ENCODE measurements at regions not wholly inside any gene's neighbourhood (a gene's known extent, or its start where the extent isn't known, plus 50 kb on each side); places are given as distances from the start of the nearest gene placed in this dataset.
"Not testable (repeated sequence)": the region's sequence is repeated elsewhere in the genome, so short reads cannot be mapped to it uniquely, and the experiment has no call there.

DNA sequence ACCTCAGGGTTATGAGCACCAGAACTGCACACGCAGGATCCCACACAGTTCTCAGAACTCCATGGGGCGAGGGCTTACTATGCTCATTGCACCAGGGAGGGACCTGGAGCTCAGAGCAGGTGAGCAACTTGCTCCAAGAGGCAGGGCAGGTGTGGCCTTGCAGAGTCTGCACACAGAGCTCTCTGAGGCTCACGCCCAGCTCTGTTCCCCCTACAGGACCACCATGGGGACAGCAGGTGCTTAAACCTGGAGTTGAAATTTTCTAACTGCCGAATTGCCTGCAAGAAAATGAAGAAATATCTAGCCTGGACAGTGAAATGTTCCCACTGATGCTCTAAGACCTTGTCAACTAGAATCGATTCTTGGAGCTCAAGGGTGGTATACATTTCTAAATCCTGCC, 49.9 kb upstream of the MSMB start:
- DNase-seq (ENCODE audit: low spot score), result not testable (repeated sequence)

GRCh38 chr10:46096446-46096845, 50.4 kb upstream of the MSMB start:
- no peak for DNase-seq (ENCODE audit: low spot score)

DNA sequence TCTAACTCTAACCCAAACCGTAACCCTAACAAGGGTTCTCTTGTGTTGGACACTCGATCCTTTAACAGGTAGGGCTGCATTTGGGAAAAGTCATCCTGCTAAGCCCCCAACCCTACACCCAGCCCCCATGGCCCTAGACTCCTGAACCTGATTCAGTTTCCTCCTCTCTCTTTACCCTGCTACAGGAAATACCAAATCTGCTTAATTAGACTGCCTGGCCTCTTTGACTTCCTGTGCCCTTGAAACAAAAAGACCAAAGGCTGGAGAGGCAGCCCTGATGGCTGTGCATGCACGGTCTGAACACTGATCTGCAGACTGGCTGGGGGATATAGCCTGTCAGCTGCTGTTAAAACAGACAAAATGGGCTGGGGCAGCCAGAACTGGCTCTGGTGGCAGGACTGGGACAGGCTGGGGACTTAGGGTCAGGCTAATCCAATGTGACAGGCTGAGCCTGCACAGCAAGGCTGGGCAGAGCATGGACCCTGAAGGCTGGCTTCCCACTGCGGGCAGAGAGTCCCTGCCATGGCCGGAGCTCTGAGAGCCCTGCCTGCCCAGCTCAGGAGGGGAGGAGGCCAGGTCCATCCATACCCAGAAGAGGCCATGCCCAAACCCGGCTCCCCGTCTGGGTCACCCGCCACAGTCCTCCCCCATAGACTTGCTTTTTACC, 51.0 kb upstream of the MSMB start:
- no peak for DNase-seq (ENCODE audit: low spot score)

GRCh38 chr10:46097576-46098317, 51.7 kb upstream of the MSMB start:
- DNase-seq (ENCODE audit: low spot score), result no peak

DNA sequence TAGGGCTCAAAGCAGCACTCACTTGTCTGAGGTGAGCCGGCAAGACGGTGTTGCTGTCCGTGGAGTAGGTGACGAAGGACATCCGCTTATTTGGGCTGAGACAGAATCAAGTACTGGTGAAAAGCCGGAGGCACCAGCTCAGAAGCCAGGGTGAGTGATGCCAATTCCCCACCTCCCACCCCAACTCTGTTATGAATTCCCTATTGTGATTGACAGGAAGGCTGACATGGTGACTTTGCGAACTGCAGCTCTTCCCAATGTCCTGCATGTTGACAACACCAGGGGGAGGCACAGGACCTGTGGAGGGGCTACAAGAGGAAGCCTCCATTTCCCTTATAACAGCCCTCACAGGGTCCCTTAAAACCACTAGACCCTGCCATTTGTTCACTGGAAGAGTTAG, 52.3 kb upstream of the MSMB start:
- no peak for DNase-seq (ENCODE audit: low spot score)

- not testable (repeated sequence) for DNase-seq (ENCODE audit: low spot score)
These were observed 52.9 kb upstream of the MSMB start for GRCh38 chr10:46098925-46099324.

DNA sequence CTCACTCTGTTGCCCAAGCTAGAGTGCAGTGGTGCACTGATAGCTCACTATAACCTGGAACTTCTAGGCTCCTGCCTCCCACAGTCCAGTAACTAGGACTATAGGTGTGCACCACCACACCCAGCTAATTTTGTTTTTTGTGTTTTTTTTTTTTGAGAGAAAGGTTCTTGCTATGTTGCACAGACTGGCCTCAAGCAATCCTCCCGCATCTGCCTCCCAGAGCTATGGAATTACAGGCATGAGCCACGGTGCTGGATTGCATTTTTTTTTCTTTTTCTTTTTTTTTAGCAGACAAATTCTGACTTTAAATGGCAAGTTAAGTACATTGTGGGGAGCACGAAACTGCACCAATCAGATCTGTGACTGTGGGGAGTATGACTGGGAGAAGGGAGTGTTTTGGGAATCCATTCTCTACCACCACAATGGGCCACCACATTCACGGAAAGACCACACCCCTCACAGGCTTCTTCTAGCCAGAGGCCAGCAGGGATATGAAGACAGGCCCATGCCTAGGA, 58.1 kb upstream of the MSMB start:
- DNase-seq (ENCODE audit: low spot score), result no peak

GRCh38 chr10:46105416-46105815, 59.3 kb upstream of the MSMB start:
- not testable (repeated sequence) for DNase-seq (ENCODE audit: low spot score)

- not testable (repeated sequence) for DNase-seq (ENCODE audit: low spot score)
These were observed 59.9 kb upstream of the MSMB start for GRCh38 chr10:46105856-46106409.

- peak; percentile 60 for DNase-seq (ENCODE audit: low spot score)
These were observed 60.6 kb upstream of the MSMB start for GRCh38 chr10:46106410-46107255.

- DNase-seq (ENCODE audit: low spot score), result not testable (repeated sequence)
These were observed 62.1 kb upstream of the MSMB start for GRCh38 chr10:46108158-46108499.

DNA sequence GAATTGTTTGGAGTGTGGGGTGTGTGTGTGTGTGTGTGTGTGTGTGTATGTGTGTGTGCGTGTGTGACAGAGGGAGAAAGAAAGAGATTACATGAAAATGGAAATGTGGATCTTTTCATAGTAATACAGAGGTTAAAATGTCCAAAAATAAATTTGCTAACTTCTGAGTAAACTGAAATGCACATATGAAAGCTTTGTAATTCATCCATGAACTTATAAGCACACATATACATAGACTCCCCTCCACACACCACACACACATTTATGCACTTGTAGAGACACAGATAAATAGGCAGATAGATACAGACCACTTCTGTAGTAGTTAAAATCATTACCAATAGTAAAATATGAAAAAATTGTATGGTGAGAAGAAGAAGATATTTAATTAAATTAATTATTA, 108.2 kb upstream of the MSMB start:
- not testable (repeated sequence) for DNase-seq (ENCODE audit: low spot score)

DNA sequence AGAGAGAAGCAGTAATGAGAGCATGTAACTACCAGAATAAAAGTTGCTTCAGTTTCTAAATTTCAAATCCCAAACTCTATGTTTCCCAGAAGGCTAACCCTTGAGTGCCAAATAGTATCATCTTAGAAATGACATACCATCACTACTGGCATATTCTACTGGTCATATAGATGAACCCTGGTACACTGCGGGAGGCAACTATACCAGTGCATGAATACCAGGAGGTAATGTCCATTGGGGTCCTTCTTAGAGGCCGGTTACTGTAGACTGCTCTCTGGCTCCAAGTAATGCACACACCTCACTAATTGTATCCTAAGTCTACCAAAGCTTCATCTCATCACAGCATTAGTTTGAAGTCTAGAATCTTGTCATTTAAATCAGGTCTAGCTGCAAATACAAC, 108.6 kb upstream of the MSMB start:
- DNase-seq (ENCODE audit: low spot score), result not testable (repeated sequence)

- not testable (repeated sequence) for DNase-seq (ENCODE audit: low spot score)
These were observed 110.8 kb upstream of the MSMB start for GRCh38 chr10:46156866-46157265.

GRCh38 chr10:46169736-46170135, 117.1 kb upstream of the ANTXRL start:
- no peak for DNase-seq (ENCODE audit: low spot score)

DNA sequence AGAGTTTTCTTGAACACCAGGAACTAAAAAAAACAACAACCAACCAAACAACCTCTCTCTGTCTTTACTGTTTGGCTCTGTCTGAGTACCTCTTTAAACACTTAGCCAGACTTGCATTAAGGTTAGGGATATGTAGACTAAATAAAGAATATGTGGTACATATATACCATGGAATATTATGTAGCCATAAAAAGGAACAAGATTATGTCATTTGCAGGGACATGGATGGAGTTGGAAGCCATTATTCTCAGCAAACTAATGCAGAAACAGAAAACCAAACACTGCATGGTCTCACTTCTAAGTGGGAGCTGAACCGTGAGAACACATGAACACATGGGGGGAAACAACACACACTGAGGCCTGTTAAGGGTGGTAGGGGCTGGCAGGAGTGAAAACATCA, 116.0 kb upstream of the ANTXRL start:
- no peak for DNase-seq (ENCODE audit: low spot score)

DNA sequence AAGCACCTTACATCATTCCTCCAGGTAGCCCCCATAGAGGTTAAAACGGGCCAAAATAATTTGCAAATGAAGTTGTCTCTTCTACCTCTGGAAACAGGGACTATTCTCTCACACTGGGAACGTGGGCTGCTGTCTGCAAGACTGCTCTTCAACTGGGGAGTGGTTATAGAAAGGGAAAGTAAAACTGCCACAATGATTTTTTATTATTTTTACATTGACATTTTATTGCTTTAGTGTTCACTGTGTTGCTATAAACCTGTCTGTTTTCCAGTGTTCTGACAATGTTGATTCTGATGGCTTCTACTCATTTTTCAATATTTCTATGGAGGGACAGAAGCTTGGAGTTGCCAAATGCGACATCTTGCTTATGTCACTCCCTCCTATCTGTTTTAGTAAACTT, 115.1 kb upstream of the ANTXRL start:
- DNase-seq (ENCODE audit: low spot score), result no peak

DNA sequence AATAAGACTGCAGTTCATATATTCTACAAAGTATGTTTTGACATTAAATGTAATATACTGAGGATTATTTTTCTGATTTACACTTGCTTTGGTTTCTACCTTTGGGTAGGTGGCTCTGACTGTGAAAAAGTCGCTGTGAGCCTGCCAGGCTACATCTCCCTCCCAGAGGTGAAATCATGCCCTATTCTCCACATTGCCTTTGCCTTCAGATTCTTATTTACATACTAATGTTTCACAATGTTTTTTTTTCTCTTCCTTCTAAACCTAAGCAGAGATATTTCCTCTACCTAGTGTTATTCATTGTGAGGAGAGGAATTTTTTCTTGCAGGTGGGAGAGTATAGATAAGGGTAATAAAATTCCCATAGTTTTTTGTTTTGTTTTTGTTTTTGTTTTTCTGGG, 111.5 kb upstream of the ANTXRL start:
- no peak for DNase-seq (ENCODE audit: low spot score)

- no peak for DNase-seq (ENCODE audit: low spot score)
These were observed 111.0 kb upstream of the ANTXRL start for GRCh38 chr10:46175831-46176230.

- not testable (repeated sequence) for DNase-seq (ENCODE audit: low spot score)
These were observed 99.4 kb upstream of the ANTXRL start for GRCh38 chr10:46187431-46187830.

DNA sequence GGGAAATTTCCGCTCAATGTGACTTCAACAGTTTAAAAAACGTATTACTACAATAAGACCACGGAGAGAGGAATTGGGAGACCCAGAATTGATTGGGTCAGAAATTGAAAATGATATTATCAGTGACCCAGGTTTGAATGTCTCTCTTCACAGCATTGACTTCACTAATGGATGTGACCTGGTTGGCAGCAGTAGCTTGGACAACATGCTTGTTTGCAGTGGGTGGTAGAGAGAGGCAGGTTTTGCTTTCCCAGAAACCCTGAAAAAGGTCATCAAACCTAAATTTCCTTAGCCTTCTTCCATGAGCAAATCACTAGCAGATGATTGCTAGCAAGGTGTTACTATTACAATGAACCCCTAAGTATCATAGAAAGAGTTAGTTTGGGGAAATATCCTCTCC, 89.7 kb upstream of the ANTXRL start:
- no peak for DNase-seq (ENCODE audit: low spot score)

DNA sequence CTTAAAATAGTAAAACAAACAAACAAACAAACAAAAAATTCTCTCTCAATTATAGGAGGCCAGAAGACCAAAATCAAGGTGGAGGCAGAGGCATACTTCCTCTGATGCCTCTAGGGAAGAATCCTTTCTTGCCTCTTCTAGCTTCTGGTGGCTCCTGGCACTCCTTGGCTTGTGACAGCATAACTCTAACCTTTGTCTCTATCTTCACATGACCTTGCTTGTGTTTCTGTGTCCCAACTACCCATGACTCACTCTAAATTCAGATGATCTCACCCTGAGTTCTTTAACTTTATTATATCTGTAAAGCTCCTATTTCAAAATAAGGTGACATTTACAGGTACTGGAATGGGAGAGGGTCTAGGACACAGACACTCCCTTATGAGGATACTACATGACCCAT, 88.3 kb upstream of the ANTXRL start:
- no peak for DNase-seq (ENCODE audit: low spot score)
